T-helper 2 cell treated with Interferon-gamma antibody and Interleukin-4, amounts not matched to agents 5 μg/mL and 100 μg/mL, for 36 hours (primary cell): ENCODE measurements at regions not wholly inside any gene's neighbourhood (a gene's known extent, or its start where the extent isn't known, plus 50 kb on each side); places are given as distances from the start of the nearest gene placed in this dataset.

Experiments used
- DNase-seq: peaks from one replicate; pipeline ENCODE4 v3.0.0; 2021; ENCODE audit warnings: low spot score
- H3K27ac Mint-ChIP-seq: one replicate; pipeline ENCODE4 v1.8.0; 2021; ENCODE audit warnings: mild to moderate bottlenecking, mixed read lengths
- H3K27me3 Mint-ChIP-seq: one replicate; pipeline ENCODE4 v1.8.0; 2021; ENCODE audit warnings: low read depth, mixed read lengths
- H3K36me3 Mint-ChIP-seq: one replicate; pipeline ENCODE4 v1.8.0; 2021; ENCODE audit warnings: low read depth, mixed read lengths
- H3K4me1 Mint-ChIP-seq: one replicate; pipeline ENCODE4 v1.8.0; 2021; ENCODE audit warnings: low read depth, mixed read lengths
- H3K4me3 Mint-ChIP-seq: one replicate; pipeline ENCODE4 v1.8.0; 2022; ENCODE audit warnings: mild to moderate bottlenecking, moderate library complexity, mixed read lengths
- H3K9me3 Mint-ChIP-seq: one replicate; pipeline ENCODE4 v1.8.0; 2021; ENCODE audit warnings: mixed read lengths

DNA sequence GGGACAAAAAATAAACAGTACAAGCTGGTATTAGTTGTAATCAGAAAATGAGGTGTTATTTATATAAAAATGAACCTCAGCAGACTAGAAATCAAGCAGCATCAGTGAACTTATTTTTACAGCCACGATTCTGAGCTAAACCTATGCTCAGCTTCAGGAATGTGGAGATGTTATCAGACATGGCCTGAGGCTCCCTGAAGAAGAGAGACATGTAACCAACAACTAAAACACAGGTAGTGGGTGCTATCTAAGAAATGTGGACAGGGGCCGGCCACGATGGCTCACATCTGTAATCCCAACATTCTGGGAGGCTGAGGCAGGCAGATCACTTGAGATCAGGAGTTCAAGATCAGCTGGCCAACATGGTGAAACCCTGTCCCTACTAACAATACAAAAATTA lies 534.3 kb downstream of the VRK1 start:
- Mint-ChIP-seq H3K27ac (peak overlapping the region; percentile 52), H3K4me3 (peak overlapping the region; percentile 8), H3K27me3 (no peaks in the 10 kb centered on the region), H3K36me3 (no peaks in the 10 kb centered on the region), H3K9me3 (peaks cover 1% of the 10 kb centered on the region), H3K4me1 (peaks cover 29% of the 10 kb centered on the region)
- DNase-seq, result no peak

DNA sequence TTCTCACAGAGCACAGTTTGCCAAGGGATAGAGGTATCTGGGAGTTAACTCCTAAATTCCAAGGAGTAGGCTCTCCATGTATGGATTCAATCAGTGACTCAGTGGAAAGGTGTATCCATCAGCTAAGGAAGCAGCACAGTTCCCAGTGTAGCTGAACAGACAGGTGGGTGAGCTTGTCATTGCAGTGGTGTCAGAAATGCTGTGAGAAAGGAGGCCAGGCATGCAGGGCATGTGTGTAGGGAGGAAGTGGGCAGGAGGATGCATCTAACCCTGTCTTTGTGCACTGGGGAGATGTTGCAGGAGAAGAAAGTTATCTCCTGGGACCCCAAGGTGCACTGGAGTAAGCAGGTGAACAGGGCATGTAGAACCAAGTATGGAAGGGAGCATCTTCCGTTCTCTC lies 539.0 kb downstream of the VRK1 start:
- H3K27me3 Mint-ChIP-seq, result no peaks in the 10 kb centered on the region
- no peak overlapping the region for H3K27ac Mint-ChIP-seq
- peaks cover 11% of the 10 kb centered on the region for H3K36me3 Mint-ChIP-seq
- peaks cover 27% of the 10 kb centered on the region for H3K4me1 Mint-ChIP-seq
- H3K4me3 Mint-ChIP-seq, result no peak overlapping the region
- no peak for DNase-seq
- H3K9me3 Mint-ChIP-seq, result peaks cover 24% of the 10 kb centered on the region

DNA sequence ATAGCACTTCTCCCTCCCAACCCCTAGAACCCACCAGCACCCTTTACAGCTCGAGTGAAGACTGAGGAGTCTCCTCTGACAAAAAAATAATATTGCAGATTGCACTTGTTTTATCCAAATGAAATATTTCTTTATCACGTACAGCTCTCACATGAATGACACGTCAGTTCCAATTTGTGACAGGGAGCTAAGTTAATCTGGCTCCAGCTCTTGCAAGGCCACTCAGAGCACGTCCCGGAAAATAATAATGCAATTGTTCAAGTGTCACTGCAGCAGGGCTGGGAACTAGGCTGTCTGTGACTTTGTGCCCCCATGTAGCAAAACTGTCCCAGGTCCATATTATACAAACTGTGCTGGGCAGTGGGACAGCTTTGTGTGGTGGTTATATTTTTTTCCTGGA lies 539.6 kb downstream of the VRK1 start:
- H3K4me1 Mint-ChIP-seq, result peaks cover 21% of the 10 kb centered on the region
- no peak overlapping the region for H3K4me3 Mint-ChIP-seq
- no peaks in the 10 kb centered on the region for H3K27me3 Mint-ChIP-seq
- no peak overlapping the region for H3K27ac Mint-ChIP-seq
- DNase-seq, result no peak
- peaks cover 11% of the 10 kb centered on the region for H3K36me3 Mint-ChIP-seq
- peaks cover 29% of the 10 kb centered on the region for H3K9me3 Mint-ChIP-seq

DNA sequence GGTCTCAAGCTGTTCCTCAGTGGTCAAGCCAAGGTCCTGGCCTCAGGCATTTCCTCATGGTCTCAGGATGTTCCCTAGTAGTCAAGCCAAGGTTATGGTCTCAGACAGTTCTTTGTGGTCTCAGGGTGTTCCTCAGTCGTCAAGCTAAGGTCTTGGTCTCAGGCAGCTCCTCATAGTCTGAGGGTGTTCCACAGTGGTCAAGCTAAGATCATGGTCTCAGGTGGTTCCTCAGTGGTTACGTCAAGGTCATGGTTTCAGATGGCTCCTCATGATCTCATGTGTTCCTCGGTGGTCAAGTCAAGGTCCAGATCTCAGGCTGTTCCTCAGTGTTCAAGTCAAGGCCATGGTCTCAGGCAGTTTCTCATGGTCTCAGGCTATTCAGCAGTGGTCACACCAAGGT lies 540.1 kb downstream of the VRK1 start:
- peaks cover 11% of the 10 kb centered on the region for H3K36me3 Mint-ChIP-seq
- no peak overlapping the region for H3K27ac Mint-ChIP-seq
- no peaks in the 10 kb centered on the region for H3K27me3 Mint-ChIP-seq
- H3K9me3 Mint-ChIP-seq, result peaks cover 29% of the 10 kb centered on the region
- no peak overlapping the region for H3K4me3 Mint-ChIP-seq
- no peak for DNase-seq
- H3K4me1 Mint-ChIP-seq, result peaks cover 16% of the 10 kb centered on the region

DNA sequence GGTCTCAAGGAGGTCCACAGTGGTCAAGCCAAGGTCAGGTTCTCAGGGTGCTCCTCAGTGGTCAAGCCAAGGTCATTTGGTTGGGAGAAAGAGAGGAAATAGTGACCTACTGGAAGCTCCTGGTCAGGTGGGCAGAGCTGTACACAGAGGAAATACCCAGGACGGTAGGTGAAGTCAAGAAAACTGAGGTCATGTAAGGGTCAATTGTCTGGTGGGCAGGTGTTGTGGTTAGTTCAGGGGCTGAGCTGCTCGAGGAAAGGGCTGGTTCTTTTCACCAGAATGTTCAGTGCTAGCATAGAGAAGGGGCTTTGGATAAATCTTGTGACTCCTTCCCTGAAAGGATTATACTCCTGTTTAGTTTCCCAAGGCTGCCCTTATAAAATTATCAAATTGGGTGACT lies 540.5 kb downstream of the VRK1 start:
- no peak overlapping the region for H3K4me3 Mint-ChIP-seq
- H3K27ac Mint-ChIP-seq, result no peak overlapping the region
- no peak for DNase-seq

DNA sequence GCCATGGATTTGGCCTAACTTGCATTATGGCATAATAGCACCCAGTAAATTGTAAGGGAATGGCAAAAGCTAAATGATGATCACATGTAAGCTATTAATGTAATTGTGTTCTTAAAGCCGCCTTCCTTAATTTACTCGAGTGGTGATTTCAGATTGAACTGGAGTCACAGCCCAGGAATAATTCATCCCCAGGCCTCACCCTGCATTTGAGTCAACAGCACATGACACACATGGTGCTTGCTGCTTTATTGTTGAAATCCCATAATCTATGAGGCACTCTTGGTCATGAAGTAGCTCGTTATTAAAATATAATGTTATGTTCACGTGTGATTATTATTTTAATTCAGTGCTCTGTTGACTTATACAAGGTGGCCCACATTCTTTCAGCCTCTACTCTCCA lies 547.5 kb downstream of the VRK1 start:
- Mint-ChIP-seq H3K9me3 (peaks cover 35% of the 10 kb centered on the region), H3K4me1 (no peaks in the 10 kb centered on the region), H3K27ac (no peak overlapping the region), H3K36me3 (peaks cover 14% of the 10 kb centered on the region), H3K4me3 (no peak overlapping the region), H3K27me3 (no peaks in the 10 kb centered on the region)
- DNase-seq, result no peak

More for the DNA sequence above, 540.5 kb downstream of the VRK1 start:
- H3K36me3 Mint-ChIP-seq, result peaks cover 11% of the 10 kb centered on the region
- no peaks in the 10 kb centered on the region for H3K27me3 Mint-ChIP-seq
- H3K9me3 Mint-ChIP-seq, result peaks cover 30% of the 10 kb centered on the region
- peaks cover 12% of the 10 kb centered on the region for H3K4me1 Mint-ChIP-seq

DNA sequence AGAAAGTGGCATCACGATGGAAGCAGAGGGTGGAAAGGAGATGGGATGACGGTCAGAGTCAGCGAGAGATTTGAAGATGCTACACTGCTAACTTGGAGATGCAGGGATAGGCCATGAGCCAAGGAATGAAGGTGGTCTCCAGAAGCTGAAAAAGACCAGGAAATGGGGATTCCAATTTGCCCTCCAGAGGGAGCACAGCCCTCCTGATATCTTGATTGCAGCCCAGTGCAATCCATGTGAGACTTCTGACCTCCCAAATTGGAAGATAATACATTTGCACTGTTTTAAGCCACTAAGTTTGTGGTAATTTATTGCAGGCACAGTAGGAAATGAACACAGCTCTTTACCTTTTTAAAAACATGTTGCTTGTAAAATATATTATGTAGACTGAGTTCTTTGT lies 549.5 kb downstream of the VRK1 start:
- H3K4me1 Mint-ChIP-seq, result peaks cover 12% of the 10 kb centered on the region
- peaks cover 6% of the 10 kb centered on the region for H3K36me3 Mint-ChIP-seq
- H3K4me3 Mint-ChIP-seq, result no peak overlapping the region
- H3K9me3 Mint-ChIP-seq, result peaks cover 17% of the 10 kb centered on the region
- H3K27me3 Mint-ChIP-seq, result no peaks in the 10 kb centered on the region
- no peak for DNase-seq
- no peak overlapping the region for H3K27ac Mint-ChIP-seq

DNA sequence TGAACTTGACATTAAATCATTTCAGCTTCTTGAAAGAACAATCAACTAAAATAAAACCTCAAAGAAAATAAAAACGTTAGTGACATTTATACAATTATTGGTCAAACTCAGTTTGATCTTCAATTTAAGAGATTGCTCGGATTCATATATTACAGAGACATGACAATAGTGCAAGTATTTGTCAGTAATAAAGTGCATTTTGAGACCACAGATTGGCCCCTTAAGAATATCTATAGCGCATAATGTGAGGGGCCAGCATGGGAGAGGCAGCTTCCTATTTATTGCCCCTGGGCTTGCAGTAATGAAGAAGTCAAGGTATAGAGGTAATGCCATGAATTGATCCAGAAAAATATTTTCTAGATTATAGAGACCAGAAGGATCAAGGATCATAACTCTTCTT lies 552.3 kb downstream of the VRK1 start:
- peaks cover 6% of the 10 kb centered on the region for H3K36me3 Mint-ChIP-seq
- no peak overlapping the region for H3K4me3 Mint-ChIP-seq
- no peak for DNase-seq
- H3K27ac Mint-ChIP-seq, result no peak overlapping the region
- no peaks in the 10 kb centered on the region for H3K27me3 Mint-ChIP-seq
- peaks cover 12% of the 10 kb centered on the region for H3K4me1 Mint-ChIP-seq
- peaks cover 12% of the 10 kb centered on the region for H3K9me3 Mint-ChIP-seq

DNA sequence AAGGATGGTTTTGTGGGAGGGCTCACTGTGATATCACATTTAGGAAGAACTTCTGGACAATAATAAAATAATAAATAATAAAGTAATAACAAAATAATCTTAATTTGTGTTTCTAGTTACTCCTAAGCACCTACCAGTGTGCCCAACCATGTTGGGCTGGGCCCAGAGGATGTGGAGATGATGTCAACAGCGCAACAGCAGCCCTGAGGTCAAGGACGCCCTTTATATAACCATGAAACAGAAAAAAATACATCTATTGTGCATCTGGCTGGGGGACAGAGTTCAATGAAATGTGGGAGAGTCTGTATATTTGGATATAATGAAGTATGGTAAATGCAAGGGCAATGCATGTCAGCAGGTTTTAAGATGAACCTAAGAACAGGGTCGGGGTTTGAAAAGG lies 552.8 kb downstream of the VRK1 start:
- DNase-seq, result no peak
- H3K4me1 Mint-ChIP-seq, result peaks cover 15% of the 10 kb centered on the region
- no peak overlapping the region for H3K27ac Mint-ChIP-seq
- H3K36me3 Mint-ChIP-seq, result peaks cover 6% of the 10 kb centered on the region
- H3K4me3 Mint-ChIP-seq, result no peak overlapping the region
- H3K27me3 Mint-ChIP-seq, result no peaks in the 10 kb centered on the region
- peaks cover 12% of the 10 kb centered on the region for H3K9me3 Mint-ChIP-seq

DNA sequence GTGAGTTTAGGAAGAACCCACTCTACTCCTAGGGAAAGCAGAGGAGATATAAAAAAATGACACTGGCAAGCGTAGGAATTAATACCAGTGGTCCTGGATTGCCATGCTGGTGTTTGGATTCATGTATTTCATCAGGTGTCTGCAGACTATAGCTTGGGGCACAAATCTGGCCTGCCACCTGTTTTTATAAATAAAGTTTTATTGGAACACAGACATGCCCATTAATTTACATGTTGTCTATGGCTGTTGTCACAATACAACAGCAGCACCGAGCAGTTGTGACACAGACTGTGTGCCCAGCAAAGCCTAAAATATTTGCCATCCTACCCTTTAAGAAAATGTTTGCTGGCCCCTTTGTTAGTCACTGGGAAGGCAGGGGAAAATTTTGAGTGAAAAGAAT lies 553.2 kb downstream of the VRK1 start:
- no peak overlapping the region for H3K27ac Mint-ChIP-seq
- H3K4me1 Mint-ChIP-seq, result peaks cover 20% of the 10 kb centered on the region
- peaks cover 12% of the 10 kb centered on the region for H3K9me3 Mint-ChIP-seq
- H3K27me3 Mint-ChIP-seq, result no peaks in the 10 kb centered on the region
- H3K36me3 Mint-ChIP-seq, result peaks cover 6% of the 10 kb centered on the region
- no peak for DNase-seq
- H3K4me3 Mint-ChIP-seq, result no peak overlapping the region

DNA sequence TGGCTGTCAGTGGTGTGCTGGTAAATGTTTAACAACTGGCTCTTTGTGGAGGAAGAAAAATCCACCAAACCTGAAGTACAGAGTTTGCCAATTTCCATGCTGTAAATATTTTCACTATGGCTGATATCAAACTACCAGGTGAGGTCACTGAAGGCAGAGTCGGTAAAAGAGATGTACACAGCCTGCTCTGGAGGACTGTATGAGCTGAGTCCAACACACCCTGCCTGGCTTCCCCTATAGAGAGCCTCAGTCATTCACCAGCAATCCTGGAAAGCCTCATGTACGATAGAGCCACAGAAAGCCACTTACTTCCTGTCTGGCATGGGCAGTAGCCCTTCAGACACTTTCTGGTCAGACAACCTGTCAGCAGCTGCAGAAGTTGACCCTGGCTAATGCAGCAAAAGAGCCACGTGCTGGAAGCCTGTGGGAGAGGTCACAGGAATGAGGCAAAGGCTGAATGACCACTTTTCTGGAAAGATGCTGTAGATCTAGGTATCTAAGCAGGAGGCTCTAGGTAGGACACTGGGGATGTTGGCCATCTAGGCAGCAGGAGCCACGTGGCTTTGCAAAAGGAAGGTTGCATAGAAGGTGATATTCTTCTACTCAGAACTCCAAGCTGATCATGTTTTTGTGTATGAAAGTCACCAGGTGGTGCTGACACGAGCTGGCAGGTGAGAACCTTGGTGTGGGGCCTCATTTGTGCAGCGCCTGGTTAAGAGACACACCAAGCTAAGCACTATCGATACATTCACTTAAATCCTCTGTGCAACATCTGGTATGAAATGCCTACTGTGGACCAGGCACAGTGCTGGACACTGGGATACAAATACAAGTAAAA lies 553.9 kb downstream of the VRK1 start:
- peaks cover 20% of the 10 kb centered on the region for H3K4me1 Mint-ChIP-seq
- no peak for DNase-seq
- no peak overlapping the region for H3K27ac Mint-ChIP-seq
- H3K36me3 Mint-ChIP-seq, result peaks cover 6% of the 10 kb centered on the region
- H3K4me3 Mint-ChIP-seq, result no peak overlapping the region
- H3K9me3 Mint-ChIP-seq, result peaks cover 12% of the 10 kb centered on the region
- no peaks in the 10 kb centered on the region for H3K27me3 Mint-ChIP-seq

DNA sequence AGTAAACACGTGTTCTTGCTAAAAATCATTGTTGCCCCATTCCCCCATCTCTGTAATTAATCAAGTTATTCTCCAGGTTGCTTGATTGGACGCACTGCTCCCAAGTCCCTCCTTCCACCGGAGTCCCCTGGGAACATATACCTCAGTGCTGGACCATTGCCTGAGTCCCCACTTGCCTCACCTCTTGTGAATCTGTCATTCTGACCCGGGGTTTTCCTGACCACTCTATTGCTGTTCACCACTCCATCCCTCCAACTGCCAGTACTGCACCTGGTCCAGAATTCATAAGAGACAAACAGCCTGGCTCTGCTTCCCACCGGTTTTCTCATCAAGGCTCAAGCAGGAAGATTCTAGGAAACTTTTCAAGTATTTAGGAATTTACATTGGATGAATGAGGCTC lies 555.9 kb downstream of the VRK1 start:
- DNase-seq, result no peak
- Mint-ChIP-seq H3K36me3 (peaks cover 4% of the 10 kb centered on the region), H3K27me3 (no peaks in the 10 kb centered on the region), H3K27ac (no peak overlapping the region), H3K4me1 (peaks cover 22% of the 10 kb centered on the region), H3K9me3 (peaks cover 2% of the 10 kb centered on the region), H3K4me3 (no peak overlapping the region)

DNA sequence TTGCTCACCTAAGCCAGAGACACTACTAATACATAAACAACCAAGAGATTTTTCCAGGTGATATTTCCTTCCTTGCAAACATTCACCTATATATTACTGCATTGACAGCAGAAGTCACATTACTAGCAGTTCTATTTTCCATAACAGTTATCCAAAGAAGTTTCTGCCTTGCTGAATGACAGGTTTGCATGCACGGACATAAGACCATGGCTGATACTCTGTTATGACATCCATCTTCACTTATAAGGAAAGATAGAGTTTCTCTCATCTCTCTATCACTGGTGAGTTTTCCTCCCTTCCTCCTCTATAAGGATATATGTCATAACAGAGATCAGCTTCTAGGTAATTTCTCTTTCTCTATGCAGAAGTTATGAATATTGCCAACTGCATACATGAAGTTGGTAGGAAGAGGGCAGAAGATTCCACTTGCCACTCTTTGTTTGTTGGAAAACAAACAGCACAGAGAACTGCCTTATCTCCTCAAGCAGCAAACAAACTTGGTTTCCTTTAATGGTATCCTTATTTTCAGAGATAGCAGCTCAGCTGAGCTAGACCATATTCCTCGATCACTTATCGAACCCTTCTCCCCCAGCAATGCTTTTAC lies 557.0 kb downstream of the VRK1 start:
- H3K4me1 Mint-ChIP-seq, result peaks cover 22% of the 10 kb centered on the region
- H3K4me3 Mint-ChIP-seq, result no peak overlapping the region
- H3K36me3 Mint-ChIP-seq, result peaks cover 2% of the 10 kb centered on the region
- H3K27me3 Mint-ChIP-seq, result no peaks in the 10 kb centered on the region
- H3K9me3 Mint-ChIP-seq, result no peaks in the 10 kb centered on the region
- no peak for DNase-seq
- H3K27ac Mint-ChIP-seq, result no peak overlapping the region

DNA sequence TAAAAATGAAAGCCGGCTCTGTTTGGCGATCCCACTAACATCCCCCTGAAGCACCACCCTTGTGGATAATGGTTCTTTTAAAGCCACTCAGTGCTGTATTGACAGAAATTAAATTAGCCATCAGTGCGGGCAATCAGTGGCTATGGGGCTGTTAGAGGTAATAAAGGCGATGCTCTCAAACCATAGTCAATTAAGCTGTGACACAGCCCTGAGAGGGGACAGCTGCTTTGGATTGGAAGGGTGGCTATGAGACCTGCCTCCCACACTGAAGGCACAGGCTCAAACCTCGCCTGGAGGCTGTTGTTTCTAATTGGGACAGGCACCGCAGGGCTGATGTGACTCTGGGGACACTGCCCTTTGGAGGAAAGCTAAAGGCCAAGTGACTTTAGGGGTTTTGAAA lies 562.2 kb downstream of the VRK1 start:
- Mint-ChIP-seq H3K36me3 (peaks cover 2% of the 10 kb centered on the region), H3K9me3 (no peaks in the 10 kb centered on the region)

More for the DNA sequence above, 562.2 kb downstream of the VRK1 start:
- Mint-ChIP-seq H3K27ac (no peak overlapping the region), H3K4me1 (peaks cover 13% of the 10 kb centered on the region), H3K27me3 (no peaks in the 10 kb centered on the region), H3K4me3 (no peak overlapping the region)
- no peak for DNase-seq
